H1 (cell line): ENCODE measurements at regions not wholly inside any gene's neighbourhood (a gene's known extent, or its start where the extent isn't known, plus 50 kb on each side); places are given as distances from the start of the nearest gene placed in this dataset.

Experiments used
- HDAC2 ChIP-seq, 2 experiments: fragments of 300-600 bp in 1 of 2; sonication (generic) in 1 of 2; IDR thresholded peaks; 2 replicates each; pipeline ENCODE4 v1.6.1; 2011 to 2012; ENCODE audit warnings: low read depth in 2 of 2, low read length in 2 of 2, mild to moderate bottlenecking in 2 of 2, moderate library complexity in 2 of 2, borderline replicate concordance in 1 of 2, inconsistent platforms in 1 of 2
- POU5F1 ChIP-seq: IDR thresholded peaks from 2 replicates; pipeline ENCODE4 v1.6.1; 2011; ENCODE audit warnings: low read depth, mild to moderate bottlenecking, low read length, moderate library complexity
- TEAD4 ChIP-seq: IDR thresholded peaks from 2 replicates; pipeline ENCODE4 v1.6.1; 2012; ENCODE audit warnings: low read depth, low read length, inconsistent platforms, mixed read lengths
- TF ChIP-seq, protein P1 (sequence below), 3 experiments: IDR thresholded peaks; 1 replicate in 2 of 3; 2 replicates in 1 of 3; pipeline versions ENCODE4 v1.5.1 to v1.6.1; 2011; ENCODE audit warnings: low read length in 3 of 3, mild to moderate bottlenecking in 3 of 3, inconsistent platforms in 2 of 3, low read depth in 1 of 3, moderate library complexity in 1 of 3; ENCODE audit not compliant: insufficient read depth in 1 of 3; ENCODE audit errors: control extremely low read depth in 1 of 3

DNA sequence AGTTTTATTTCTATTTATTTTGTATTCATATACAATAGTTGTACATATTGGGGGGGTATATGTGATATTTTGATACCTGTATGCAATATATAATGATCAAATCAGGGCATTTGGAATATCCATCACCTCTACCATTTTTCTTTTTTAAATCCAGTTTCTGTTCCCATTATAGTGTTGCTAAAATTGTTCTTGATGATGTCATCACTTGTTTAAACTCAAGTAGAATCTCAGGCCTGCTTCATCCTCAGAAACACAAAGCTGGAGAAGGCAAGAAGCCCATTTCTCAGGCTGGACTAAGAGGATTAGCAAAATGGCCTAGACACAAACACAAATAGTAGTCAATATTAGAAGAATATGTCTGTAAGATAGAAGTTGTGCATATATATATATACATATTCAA is 747.1 kb upstream of the ACVR2A start (continued):
- TF ChIP-seq, protein P1, sequence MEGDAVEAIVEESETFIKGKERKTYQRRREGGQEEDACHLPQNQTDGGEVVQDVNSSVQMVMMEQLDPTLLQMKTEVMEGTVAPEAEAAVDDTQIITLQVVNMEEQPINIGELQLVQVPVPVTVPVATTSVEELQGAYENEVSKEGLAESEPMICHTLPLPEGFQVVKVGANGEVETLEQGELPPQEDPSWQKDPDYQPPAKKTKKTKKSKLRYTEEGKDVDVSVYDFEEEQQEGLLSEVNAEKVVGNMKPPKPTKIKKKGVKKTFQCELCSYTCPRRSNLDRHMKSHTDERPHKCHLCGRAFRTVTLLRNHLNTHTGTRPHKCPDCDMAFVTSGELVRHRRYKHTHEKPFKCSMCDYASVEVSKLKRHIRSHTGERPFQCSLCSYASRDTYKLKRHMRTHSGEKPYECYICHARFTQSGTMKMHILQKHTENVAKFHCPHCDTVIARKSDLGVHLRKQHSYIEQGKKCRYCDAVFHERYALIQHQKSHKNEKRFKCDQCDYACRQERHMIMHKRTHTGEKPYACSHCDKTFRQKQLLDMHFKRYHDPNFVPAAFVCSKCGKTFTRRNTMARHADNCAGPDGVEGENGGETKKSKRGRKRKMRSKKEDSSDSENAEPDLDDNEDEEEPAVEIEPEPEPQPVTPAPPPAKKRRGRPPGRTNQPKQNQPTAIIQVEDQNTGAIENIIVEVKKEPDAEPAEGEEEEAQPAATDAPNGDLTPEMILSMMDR (IDR thresholded peaks at IDR 0.05; ENCODE audit: control extremely low read depth in 1 of 3, insufficient read depth in 1 of 3, low read depth in 1 of 3, low read length in 3 of 3), result no peak
- TF ChIP-seq POU5F1 (no peak), TEAD4 (no peak), HDAC2 (IDR thresholded peaks at IDR 0.05; ENCODE audit: borderline replicate concordance in 1 of 2, low read depth in 2 of 2, low read length in 2 of 2) (no peak)
